NCI-H1930 (cell line): ENCODE measurements at regions not wholly inside any gene's neighbourhood (a gene's known extent, or its start where the extent isn't known, plus 50 kb on each side); places are given as distances from the start of the nearest gene placed in this dataset.

ENCODE experiments used
- DNase-seq, 2 experiments: peaks; one replicate each; lab custom pipeline; 2025; lab: John Stamatoyannopoulos, UW

DNA sequence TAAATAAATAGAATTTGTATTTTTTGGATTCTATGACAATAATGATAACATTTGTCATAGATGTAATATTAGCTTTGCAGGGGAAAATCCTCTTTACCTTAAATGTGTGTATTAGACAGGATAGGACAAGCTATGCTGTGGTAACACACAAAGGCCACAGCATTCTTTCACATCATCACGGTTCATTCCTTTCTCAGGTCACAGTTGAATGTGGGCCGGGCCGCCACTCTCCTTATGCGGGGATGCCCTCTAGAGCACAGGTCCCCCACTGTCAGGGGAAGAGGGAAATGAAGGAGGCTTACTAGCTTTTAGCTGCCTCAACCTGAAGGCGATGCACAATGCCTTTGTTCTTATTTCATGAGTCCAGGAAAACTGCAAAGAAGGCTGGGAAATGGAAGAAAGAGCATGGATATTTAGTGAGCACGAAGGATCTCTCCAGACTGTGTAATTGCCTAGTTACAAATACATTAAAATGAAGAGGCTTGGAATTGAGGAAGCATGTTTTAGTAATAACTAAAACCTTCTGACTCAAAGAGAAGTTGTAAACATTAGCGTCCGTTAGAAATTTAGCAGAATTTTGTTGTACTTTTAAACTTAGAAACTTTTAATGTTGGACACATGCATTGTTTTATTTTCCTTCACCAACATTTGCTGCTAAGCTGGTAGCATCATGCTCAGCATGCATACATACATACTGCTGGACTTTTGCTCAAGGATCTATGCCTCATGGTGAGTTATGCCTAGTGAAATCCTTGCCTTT lies 248.9 kb upstream of the FOXQ1 start:
- DNase-seq, result no peak

DNA sequence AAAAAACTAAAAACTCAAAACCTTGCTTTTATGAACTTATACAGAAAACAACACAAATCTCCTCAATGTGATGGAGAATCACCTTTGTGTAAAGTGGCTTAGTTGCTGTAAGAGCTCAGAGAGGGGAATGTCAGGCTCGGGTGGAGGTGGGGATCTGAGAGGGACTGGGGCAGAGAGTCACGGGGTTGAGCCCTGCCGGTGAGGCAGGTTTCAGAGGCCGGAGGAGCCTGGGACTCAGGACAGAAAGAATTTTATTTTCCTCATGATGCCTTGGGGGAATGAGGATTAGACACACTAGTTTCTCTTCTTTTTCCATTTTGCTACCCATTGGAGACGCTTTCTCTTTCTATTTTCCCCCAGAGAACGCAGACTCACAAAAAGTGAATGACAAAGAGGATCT lies 252.3 kb upstream of the FOXQ1 start:
- DNase-seq, result no peak

DNA sequence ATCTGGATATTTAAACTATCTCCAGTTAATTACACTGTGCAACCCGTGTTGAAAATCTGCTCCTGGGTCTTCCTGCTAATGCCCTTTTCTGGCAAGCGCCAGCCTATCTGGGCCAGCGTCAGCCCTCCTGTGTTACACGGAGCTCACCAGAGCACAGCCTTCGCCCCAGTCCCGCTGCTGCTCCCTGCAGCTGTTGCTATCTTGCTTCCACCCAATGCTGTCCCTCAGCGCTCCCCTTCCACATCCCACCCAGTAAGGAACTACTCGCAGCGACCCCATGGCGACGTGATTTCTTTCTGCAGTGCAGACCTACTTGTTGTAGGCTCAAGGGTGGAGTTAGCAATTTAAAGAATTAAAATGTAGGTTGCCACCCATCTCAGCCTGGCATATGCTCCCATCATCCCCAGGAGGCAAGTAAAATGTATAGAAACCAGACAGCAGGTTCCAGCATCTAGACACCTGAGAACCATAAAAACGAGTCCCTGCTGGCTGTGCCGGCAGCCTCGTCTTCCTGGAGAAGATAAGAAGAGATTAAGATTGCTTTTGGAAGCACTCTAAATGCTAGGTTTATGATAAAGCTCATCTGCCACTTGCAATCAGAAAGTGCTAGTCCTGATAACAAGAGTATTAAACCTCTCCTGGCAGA lies 254.3 kb upstream of the FOXQ1 start:
- DNase-seq, result no peak

DNA sequence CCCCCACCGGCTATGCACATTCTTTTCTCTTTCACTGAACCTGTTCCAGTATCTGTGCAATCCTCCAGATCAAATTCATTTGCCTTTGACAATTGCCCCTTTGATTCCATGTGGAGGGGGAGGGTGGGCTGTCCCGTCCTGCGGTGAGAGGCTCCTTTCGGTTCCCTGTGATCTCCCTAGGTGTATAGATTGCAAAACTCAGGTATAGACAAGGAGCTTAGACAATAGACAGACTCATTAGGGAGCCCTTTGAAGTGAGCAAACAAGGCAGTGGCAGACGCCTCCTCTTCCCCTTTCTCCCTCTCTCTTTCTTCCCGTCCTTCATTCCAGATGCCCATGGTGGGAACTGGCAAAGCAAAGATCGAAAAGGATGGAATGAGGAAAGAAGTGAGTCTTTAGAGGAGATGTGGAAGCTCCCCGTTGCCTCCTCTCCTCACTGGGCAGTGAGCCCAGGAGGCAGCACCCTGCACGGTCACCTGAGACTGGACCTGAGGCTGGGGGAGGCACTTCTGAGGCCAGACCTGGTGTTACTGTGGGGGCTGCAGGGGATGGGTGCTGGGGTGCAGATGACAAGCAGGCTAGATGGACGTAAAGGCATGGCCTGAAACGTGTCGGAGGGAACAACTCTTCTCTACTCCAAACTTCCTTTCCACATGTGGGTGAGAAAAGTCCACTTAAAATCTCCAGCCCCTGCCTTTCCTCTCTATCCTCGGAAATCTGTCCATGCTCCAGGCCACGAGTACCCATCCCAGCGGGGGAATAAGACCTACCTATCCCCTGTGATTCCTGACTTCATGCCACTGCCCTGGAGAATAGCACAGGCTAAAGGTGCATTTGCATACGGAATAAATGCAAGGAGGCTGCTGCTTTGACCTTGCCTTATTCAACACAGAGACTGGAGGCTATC lies 256.6 kb upstream of the FOXQ1 start:
- DNase-seq, result no peak

- DNase-seq, result no peak
These were observed 257.3 kb upstream of the FOXQ1 start for GRCh38 chr6:1054653-1055014.

GRCh38 chr6:1053586-1053985 lies 258.3 kb upstream of the FOXQ1 start:
- no peak for DNase-seq

DNA sequence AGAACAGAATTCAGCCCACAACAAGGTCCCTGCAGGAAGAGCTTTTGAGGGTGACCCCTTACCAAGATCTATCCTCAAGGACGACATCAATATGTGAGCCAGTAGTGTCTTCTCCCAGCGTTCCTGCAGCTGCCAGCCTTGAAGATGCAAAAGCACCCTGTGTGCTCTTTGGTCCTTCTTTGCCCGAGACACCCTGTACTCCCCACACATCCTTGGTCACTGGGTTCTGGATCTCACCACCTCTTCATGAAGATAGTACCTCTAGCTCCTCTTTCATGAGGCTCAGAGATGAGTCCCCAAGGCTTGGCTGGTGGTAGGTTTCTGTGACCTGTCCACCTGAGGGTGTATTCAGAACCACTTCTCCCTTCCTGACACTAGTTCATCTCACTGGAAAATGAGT lies 259.6 kb upstream of the FOXQ1 start:
- DNase-seq, result no peak

DNA sequence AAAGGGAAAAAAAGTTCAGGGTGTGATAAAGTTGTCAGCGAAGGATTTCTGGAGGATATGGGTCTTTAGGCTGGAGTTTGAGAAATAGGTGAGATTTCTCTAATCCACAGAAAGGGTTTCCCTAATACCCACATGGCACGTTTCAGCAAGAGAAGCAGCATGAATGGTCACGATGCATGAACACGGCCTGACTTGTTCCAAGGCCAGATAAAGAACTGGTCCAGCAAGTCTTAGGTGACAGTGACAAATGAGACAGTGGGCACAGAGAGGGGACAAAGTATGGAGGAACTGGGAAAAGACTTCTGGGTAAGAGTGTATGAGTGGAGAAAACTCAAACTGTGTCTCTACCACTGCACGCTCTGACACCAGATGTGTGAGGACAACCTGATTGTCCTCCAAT lies 262.0 kb upstream of the FOXQ1 start:
- DNase-seq, result no peak

GRCh38 chr6:1049170-1049569 lies 262.7 kb upstream of the FOXQ1 start:
- no peak for DNase-seq

DNA sequence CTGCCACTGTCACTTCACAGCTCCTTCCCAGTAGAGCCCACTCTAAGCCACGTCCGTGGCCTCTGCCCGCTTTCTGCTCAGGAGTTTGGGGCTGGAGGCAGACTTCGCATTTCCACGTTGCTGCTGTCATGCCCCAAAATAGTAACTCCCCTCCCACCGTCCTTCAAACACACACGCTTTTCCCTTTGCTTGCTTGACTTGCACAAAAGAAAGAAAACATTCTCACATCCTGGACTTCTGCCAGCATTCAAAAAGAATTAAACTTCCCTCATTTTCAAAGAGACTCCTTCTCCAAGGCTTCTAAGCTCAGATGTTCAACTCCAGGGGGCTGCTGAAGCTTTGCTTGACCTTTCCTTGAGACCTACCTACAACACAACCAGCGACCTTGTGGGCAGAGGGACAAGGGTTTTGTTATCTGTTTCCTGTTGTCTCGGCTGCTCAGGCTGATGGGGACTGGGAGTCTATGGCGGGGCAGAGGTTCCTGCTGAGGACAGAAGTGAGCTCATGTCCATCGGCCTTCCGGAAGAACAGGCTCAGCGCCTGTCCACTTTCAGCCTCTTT lies 263.8 kb upstream of the FOXQ1 start:
- DNase-seq, result no peak

DNA sequence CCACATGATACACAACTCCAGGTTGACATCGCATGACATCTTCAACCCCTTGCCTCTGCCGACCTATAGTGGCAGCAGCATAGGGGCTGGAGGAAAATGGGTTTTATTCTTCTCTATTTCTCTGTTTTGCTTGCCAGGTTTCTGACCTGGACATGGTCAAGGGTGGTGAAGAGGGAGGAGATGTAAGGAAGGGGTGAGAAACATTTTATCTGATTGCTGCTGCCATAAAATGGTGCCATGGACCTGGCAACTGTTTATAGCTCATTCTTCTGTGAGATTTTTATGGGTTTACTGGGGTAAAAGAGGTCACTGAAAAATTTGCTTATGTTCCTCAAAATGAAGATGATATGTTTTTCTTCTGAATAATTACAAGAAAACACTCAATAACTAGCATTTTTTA lies 266.7 kb upstream of the FOXQ1 start:
- DNase-seq, result no peak

DNA sequence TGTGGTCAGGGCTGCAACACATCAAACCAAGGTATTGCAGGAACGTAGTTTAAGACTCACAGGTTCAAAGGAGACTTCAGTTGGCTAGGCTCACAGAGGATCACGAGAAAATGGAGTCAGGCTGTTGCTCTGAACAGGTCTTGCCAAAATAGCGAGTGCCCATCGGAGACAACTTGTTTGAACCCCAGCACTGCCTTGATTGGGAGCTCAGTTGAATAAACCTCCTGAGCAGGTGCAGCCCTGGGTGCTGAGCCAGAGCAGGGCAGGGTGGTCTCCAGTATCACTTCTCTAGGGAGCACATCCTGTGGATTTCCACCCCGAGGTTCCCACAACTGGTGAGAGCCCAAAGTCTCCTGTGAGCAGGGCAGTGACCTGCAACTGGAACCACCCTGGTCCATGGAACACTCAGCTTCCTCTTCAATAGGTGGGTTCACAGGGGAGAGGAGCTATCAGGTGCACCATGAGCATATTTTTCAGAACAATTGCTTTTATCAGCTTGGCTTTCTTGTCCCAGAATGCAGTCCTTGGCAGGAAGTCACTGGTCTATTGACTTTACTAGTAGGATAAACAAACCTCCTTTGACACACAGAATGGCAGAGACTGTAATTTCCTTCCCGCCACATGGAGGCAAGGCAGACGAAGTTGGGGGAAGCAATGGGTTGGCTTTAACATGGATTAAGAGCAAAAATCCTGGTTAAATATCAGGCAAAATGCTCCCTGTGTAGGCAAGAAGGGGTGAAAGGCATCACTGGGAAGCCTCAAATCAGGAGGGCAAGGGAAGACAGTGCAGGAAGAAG lies 267.7 kb upstream of the FOXQ1 start:
- no peak for DNase-seq

- DNase-seq, result no peak
These were observed 268.5 kb upstream of the FOXQ1 start for GRCh38 chr6:1043458-1043836.

- no peak for DNase-seq
These were observed 269.1 kb upstream of the FOXQ1 start for GRCh38 chr6:1042583-1043457.

DNA sequence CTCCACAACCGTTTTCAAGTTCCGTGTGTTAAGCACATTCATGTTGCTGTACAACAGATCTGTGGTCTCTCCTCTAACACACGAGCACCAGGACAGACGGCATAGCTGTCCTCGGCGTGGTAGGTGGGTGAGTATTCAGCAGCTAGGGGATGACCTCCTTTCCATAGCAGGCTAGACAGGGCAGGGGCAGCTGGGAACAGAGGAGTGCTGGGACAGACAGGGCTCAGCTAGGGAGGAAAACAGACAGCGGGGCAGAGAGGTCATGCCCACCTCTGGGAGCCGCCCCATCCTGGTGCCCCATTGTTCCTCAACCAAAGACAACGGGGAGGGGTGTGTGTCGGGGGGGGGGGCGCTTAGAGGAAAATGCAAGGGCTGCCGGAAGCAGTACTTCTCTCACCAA lies 271.5 kb upstream of the FOXQ1 start:
- DNase-seq, result no peak

DNA sequence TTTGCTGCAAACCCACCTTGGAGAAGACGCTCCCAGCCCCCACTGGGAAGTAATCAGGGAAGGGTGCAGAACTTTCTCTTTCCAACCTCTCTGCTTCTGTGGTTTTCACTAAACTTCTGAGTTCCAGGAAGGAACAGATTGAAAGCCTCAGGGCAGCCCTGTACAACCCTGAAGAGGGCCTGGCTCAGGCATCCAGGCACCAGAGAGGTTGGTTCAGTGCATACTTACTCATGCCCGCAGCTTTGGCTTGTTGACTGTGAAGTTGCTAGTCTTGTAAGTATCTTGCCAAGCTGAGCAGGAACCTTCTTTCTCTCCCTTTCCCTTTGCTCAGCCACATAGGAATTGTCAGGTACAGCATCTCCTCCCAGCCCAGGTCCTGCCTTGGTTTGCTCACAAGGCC lies 272.2 kb upstream of the FOXQ1 start:
- DNase-seq, result no peak

DNA sequence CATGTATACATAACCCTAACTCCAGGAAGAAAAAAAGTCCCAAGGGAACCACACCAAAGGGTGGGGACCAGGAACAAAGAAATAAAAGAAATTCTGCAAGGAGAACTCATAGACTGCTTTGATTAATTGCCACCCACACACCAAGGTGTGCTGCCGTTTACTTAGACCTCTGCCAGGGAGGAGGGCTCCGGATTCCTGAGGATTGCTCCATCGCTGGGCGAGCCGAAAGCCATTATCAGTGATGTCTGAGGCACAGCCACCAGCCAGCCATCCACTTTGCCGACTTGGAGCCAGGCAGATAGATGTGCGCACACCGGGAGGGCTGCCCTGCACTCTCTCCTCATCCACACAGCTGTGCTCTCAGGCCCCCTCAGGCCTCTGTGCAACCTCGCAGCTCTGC lies 272.7 kb upstream of the FOXQ1 start:
- no peak for DNase-seq

DNA sequence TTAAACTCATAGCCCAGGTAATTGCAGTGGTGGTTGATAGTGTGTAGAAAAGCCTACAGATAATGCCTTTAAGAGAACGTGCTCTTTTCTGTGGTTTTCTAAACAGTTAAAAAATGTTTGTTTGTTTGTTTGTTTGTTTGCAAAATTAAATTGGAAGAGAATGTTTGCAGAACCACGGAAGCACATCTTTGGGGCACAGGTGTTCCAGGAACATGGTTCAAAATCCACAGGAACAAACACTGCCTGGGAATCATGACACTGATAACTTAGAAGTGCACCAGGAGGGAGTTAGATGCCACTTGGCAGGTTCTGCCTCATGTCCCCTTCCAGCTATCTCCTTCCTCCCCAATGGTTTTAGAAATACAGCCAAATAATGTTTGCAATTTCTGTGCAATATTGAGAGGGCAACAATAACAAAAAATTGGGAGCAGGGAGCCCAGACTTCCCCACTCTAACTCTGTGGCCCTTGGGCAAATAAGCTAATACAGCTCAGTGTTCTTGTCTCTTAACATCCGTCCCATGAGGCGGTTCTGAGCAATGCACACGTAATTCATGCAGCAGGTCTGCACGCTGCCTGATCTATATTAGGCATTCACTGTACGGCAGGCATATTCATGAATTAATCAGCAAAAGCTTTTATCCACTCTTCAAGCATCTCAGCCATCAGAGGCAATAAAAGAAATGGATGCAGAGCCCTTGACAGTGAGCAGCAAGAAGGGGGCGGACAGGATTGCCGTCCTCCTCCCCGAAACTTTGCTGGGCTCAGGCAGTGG lies 274.3 kb upstream of the FOXQ1 start:
- no peak for DNase-seq

DNA sequence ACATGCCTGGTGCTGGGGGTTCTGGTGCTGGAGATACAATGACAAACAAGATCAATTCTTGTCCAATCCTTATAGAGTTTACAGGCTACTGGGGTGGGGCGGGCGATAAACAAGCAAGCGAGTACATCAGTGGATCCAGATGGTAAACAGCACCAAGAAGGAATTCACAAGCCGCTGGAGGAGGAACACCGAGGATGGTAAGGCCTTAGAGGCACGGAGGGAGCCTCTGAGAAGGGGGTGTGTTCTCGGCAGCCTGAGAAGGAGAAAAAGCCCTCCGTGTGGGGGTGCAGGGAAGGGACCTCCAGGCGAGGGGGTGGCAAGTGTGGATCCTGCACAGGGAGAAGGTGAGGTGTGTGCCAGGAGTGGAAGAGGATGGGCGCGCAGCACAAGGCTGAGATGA lies 276.5 kb upstream of the FOXQ1 start:
- no peak for DNase-seq

DNA sequence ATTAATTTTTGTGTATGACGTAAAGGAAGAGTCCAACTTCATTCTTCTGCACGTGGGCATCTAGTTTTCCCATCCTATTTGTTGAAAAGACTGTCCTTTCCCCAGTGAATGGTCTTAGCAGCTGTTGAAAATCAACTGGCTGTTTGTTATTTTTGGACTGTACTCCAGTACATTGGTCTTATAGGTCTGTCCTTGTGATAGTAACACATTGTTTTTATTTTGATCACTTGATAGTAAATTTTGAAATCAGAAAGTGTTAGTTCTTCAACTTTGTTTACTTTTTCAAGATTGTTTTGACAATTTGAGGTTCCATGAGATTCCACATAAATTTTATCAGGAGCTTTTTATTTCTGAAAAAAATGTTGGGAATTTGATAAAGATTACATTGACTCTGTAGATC lies 280.2 kb upstream of the FOXQ1 start:
- no peak for DNase-seq
